ENCODE measurements at regions not wholly inside any gene's neighbourhood (a gene's known extent, or its start where the extent isn't known, plus 50 kb on each side); places are given as distances from the start of the nearest gene placed in this dataset.

GRCh38 chr6:127053032-127053874 is 65.2 kb upstream of the RSPO3 start:
- no peaks in the 10 kb centered on the region for H3K27me3 ChIP-seq (ENCODE audit: insufficient read depth, low read length)
- peaks cover 0 to 12% of the 10 kb centered on the region in 2 experiments; a peak in 2 of 4 replicates for H3K4me1 ChIP-seq (ENCODE audit: control insufficient read depth in 1 of 2, insufficient read depth in 2 of 2, low read length in 2 of 2)
- H3K9ac ChIP-seq (ENCODE audit: low read length) = no peak overlapping the region
- no peaks in the 10 kb centered on the region for H3K9me3 ChIP-seq (ENCODE audit: control insufficient read depth in 1 of 2, insufficient read depth in 1 of 2, low read depth in 1 of 2, low read length in 2 of 2)
- H2AFZ ChIP-seq (ENCODE audit: low read depth, low read length, poor library complexity, severe bottlenecking) = peak overlapping the region; percentile 90
- no peaks in the 10 kb centered on the region for H4K20me1 ChIP-seq (ENCODE audit: insufficient read depth)
- DNase-seq (ENCODE audit: low read depth, low spot score) (no peak), ATAC-seq (no peak; the same call in 1 of the 2 replicates)
- no TSS peak for BruUV-seq (replicated peaks)
- ChIA-PET RAD21 (ENCODE audit: low non-redundant PET in 1 of 2, low total read pairs in 2 of 2, uncharacterized antibody in 2 of 2, unreplicated experiment in 2 of 2) (no interaction called here), CTCF (no interaction called here), POLR2A (no interaction called here)
- H3K27ac ChIP-seq (ENCODE audit: low read depth, low read length) = no peak overlapping the region
- intact Hi-C loops (cut with micrococcal nuclease) = no loop called here
- TF ChIP-seq FOSL1 (IDR thresholded peaks at IDR 0.05; ENCODE audit: low read depth) = peak; percentile 43; the same call in 1 of the 2 replicates
- TF ChIP-seq ZBTB33 (IDR thresholded peaks at IDR 0.05; ENCODE audit: extremely low read depth, insufficient replicate concordance, low read length) = no peak
- TF ChIP-seq EZH2 (IDR thresholded peaks at IDR 0.05) = no peak
- peak; percentile 20 for TF ChIP-seq JUND (IDR thresholded peaks at IDR 0.05)
- H3K36me3 ChIP-seq (ENCODE audit: control insufficient read depth in 1 of 2, insufficient read depth in 2 of 2, low read length in 2 of 2) = no peaks in the 10 kb centered on the region
- H3K4me2 ChIP-seq (ENCODE audit: low read length) = peak overlapping the region; percentile 34
- no peaks in the 10 kb centered on the region for H3K9me2 ChIP-seq (ENCODE audit: insufficient read depth)
- H3K4me3 ChIP-seq (replicated peaks in 1 of 2; ENCODE audit: low read depth in 1 of 2, low read length in 2 of 2) = no peak overlapping the region
- no peaks in the 10 kb centered on the region for H3K79me2 ChIP-seq (ENCODE audit: insufficient read depth, low read length)

GRCh38 chr6:127053875-127054235 is 64.6 kb upstream of the RSPO3 start:
- RAD21 ChIA-PET (ENCODE audit: low non-redundant PET in 1 of 2, low total read pairs in 2 of 2, uncharacterized antibody in 2 of 2, unreplicated experiment in 2 of 2) = no interaction called here
- H3K79me2 ChIP-seq (ENCODE audit: insufficient read depth, low read length) = no peaks in the 10 kb centered on the region
- no peak overlapping the region for H3K27ac ChIP-seq (ENCODE audit: low read depth, low read length)
- peaks cover 0 to 12% of the 10 kb centered on the region in 2 experiments; a peak in 2 of 4 replicates for H3K4me1 ChIP-seq (ENCODE audit: control insufficient read depth in 1 of 2, insufficient read depth in 2 of 2, low read length in 2 of 2)
- DNase-seq (ENCODE audit: low read depth, low spot score) = no peak
- H3K4me2 ChIP-seq (ENCODE audit: low read length) = no peak overlapping the region
- intact Hi-C loops (cut with micrococcal nuclease) = no loop called here
- H3K4me3 ChIP-seq (replicated peaks in 1 of 2; ENCODE audit: low read depth in 1 of 2, low read length in 2 of 2) = no peak overlapping the region
- H3K9me2 ChIP-seq (ENCODE audit: insufficient read depth) = no peaks in the 10 kb centered on the region
- H3K9me3 ChIP-seq (ENCODE audit: control insufficient read depth in 1 of 2, insufficient read depth in 1 of 2, low read depth in 1 of 2, low read length in 2 of 2) = no peaks in the 10 kb centered on the region
- H3K36me3 ChIP-seq (ENCODE audit: control insufficient read depth in 1 of 2, insufficient read depth in 2 of 2, low read length in 2 of 2) = no peaks in the 10 kb centered on the region
- H3K27me3 ChIP-seq (ENCODE audit: insufficient read depth, low read length) = no peaks in the 10 kb centered on the region
- peak overlapping the region; percentile 90 for H2AFZ ChIP-seq (ENCODE audit: low read depth, low read length, poor library complexity, severe bottlenecking)
- POLR2A ChIA-PET = no interaction called here
- H4K20me1 ChIP-seq (ENCODE audit: insufficient read depth) = no peaks in the 10 kb centered on the region
- CTCF ChIA-PET = no interaction called here
- no peak for ATAC-seq
- BruUV-seq (replicated peaks) = no TSS peak
- H3K9ac ChIP-seq (ENCODE audit: low read length) = no peak overlapping the region
- TF ChIP-seq CTCF (IDR thresholded peaks at IDR 0.05 in 2 of 3, conservative IDR thresholded peaks at IDR 0.05 in 1 of 3; ENCODE audit: borderline replicate concordance in 1 of 3, insufficient read depth in 1 of 3, low read depth in 2 of 3, low read length in 2 of 3) (no peak), CBX3 (IDR thresholded peaks at IDR 0.05; ENCODE audit: low read depth) (no peak), FOSL1 (IDR thresholded peaks at IDR 0.05; ENCODE audit: low read depth) (no peak), RAD21 (IDR thresholded peaks at IDR 0.05; ENCODE audit: low read depth) (no peak), ELF1 (IDR thresholded peaks at IDR 0.05; ENCODE audit: borderline replicate concordance, low read depth) (no peak), ZNF274 (IDR thresholded peaks at IDR 0.05; ENCODE audit: low read depth, low read length) (no peak), JUND (IDR thresholded peaks at IDR 0.05) (no peak), REST (IDR thresholded peaks at IDR 0.05; ENCODE audit: low read depth) (no peak), MAX (IDR thresholded peaks at IDR 0.05) (no peak)
